ENCODE measurements at regions not wholly inside any gene's neighbourhood (a gene's known extent, or its start where the extent isn't known, plus 50 kb on each side); places are given as distances from the start of the nearest gene placed in this dataset.
A peak's percentile ranks its signal among the peaks of the same experiment; 100 is the strongest.

DNA sequence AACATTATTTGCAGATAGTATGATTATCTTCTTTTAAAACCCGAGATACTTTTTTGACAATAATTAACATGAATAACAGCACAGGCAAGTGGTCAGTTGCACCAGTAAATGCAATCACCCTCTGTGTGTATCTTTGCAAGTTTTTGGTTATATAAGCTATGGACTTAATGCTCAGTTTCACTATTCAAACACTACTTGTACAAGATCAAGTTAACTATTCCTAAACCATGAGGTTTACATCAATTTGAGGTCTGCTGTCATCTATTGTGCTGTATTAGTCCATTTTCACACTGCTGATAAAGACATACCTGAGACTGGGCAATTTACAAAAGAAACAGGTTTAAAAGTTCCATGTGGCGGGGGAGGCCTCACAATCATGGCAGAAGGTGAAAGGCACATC lies 323.2 kb downstream of the NR4A2 start:
- WGBS, 2 donors = 86% methylated on average over 2 of the region's 2 CpGs
- intact Hi-C loops (cut with DNase I; ENCODE audit: low total_unique reads) = no loop called here
- no peaks in the 10 kb centered on the region for H3K4me1 ChIP-seq
- no peak overlapping the region for H3K27ac ChIP-seq
- no peaks in the 10 kb centered on the region for H3K9me3 ChIP-seq
- no peaks in the 10 kb centered on the region for H3K27me3 ChIP-seq
- H3K36me3 ChIP-seq (ENCODE audit: low read depth, missing control alignments) = no peaks in the 10 kb centered on the region
- TF ChIP-seq, protein P1, sequence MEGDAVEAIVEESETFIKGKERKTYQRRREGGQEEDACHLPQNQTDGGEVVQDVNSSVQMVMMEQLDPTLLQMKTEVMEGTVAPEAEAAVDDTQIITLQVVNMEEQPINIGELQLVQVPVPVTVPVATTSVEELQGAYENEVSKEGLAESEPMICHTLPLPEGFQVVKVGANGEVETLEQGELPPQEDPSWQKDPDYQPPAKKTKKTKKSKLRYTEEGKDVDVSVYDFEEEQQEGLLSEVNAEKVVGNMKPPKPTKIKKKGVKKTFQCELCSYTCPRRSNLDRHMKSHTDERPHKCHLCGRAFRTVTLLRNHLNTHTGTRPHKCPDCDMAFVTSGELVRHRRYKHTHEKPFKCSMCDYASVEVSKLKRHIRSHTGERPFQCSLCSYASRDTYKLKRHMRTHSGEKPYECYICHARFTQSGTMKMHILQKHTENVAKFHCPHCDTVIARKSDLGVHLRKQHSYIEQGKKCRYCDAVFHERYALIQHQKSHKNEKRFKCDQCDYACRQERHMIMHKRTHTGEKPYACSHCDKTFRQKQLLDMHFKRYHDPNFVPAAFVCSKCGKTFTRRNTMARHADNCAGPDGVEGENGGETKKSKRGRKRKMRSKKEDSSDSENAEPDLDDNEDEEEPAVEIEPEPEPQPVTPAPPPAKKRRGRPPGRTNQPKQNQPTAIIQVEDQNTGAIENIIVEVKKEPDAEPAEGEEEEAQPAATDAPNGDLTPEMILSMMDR (IDR thresholded peaks at IDR 0.05) = no peak
- TF ChIP-seq POLR2A (IDR thresholded peaks at IDR 0.05) = no peak
- no peak overlapping the region for H3K4me3 ChIP-seq
- no peak for DNase-seq

DNA sequence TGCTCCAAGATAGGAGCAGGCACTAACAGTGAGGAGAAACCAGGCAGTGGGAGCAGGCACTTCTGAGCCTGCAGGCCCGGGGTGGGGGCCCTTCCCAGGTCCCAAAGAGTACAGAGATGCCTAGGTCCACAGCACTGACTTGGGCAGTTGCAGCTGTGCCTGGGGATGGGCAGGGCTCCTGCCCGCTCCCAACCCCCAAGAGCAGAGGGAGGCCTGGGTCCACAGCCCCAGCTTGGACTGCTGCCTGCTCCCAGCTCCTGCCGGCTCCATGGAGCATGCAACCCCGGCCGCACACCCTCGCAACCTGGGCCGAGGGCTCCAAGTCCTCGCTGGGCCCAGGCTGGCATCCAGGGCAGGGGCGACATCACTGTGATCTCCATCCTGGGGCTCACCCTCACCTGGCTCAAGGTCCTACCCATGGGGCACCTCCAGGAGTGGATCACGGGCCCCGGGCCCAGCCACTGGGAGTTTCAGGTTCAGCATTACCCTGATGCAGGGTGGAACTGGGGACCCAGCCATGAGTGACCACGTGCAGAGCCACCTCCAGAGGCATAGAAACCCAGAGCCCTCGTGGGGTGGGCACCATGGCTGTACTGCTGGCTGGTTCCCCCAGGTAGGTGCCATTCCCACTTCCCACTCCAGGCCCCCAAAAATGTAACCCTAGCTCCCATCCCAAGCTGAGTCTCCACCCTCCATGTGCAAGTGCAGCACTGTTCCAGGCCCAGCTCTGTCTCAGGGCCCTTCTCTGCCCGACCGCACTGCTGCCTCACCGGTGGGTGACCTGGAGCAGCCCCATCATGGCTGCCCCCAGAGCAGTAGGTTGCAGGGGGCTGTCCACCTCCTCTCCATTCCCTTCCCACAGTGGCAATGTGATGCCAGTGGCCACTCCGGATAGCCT lies 325.6 kb downstream of the NR4A2 start:
- H3K27ac ChIP-seq = no peak overlapping the region
- no peak overlapping the region for H3K4me3 ChIP-seq
- H3K27me3 ChIP-seq = no peaks in the 10 kb centered on the region
- TF ChIP-seq, protein P1 (IDR thresholded peaks at IDR 0.05) = no peak
- TF ChIP-seq POLR2A (IDR thresholded peaks at IDR 0.05) = no peak
- no peaks in the 10 kb centered on the region for H3K36me3 ChIP-seq (ENCODE audit: low read depth, missing control alignments)
- intact Hi-C loops (cut with DNase I; ENCODE audit: low total_unique reads) = no loop called here
- no peak for DNase-seq
- H3K9me3 ChIP-seq = no peaks in the 10 kb centered on the region
- no peaks in the 10 kb centered on the region for H3K4me1 ChIP-seq
- WGBS, 2 donors = 85 to 91% methylated on average over 12 to 17 of the region's 17 CpGs

DNA sequence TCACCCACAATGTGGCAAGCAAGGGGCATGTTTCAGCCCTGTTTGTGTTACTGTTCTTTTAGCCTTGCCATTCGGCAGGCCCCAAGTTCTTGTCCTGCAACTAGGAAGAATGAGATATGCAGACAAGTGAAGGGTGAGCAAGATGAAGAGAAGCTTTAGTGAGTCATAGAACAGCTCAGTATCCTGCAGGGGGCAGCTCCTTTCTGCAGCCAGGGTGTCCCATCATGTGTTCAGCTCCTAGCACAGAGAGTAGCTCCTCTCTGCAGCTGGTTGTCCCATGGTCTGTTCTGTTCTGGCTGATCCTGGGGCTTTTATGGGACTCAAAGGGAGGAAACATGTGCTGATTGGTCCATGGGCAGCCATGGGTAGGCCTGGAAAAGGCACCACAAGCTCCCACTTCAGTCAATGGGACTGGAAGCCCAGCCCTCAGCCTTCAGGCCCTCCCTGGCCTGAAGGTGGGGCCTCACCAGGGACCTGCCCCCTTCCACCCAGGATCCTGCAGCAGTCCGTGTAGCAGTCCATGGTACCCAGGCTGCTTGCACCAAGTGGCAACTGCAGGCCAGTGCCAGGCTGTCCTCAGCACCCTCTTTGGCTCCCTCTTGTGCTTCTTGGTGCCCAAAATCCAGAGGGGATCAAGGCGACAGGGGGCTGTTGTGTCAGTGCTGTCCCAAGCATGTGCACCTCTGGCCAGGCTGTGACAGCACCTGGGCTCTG lies 326.4 kb downstream of the NR4A2 start:
- Histone ChIP-seq H3K4me1 (no peaks in the 10 kb centered on the region), H3K4me3 (no peak overlapping the region), H3K27me3 (no peaks in the 10 kb centered on the region), H3K27ac (no peak overlapping the region), H3K9me3 (no peaks in the 10 kb centered on the region), H3K36me3 (ENCODE audit: low read depth, missing control alignments) (no peaks in the 10 kb centered on the region)
- intact Hi-C loops (cut with DNase I; ENCODE audit: low total_unique reads) = no loop called here
- 81 to 90% methylated on average over 2 to 3 of the region's 3 CpGs for WGBS, 2 donors
- TF ChIP-seq, protein P1 (IDR thresholded peaks at IDR 0.05) = no peak
- TF ChIP-seq POLR2A (IDR thresholded peaks at IDR 0.05) = no peak
- DNase-seq = peak; percentile 46

DNA sequence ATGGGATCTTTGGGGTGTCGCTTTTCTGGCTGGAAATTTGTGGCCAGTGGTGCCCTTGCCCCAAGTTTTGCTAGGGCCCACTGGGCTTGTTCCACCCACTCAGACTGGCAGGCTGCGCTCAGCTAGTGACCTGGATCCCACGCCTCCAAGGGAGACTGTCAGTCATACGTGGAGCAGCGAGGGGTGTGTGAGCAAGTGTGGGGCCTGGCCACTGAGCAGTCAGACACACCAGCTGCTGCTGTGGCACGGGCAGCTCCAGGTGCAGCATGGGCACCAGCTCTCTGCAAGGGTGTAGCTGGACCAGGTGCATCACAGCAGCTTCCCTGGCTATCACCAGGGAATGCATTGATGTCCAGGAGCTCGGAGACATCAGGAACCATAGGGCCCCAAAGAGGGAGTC lies 327.0 kb downstream of the NR4A2 start:
- TF ChIP-seq POLR2A (IDR thresholded peaks at IDR 0.05) = no peak
- TF ChIP-seq, protein P1 (IDR thresholded peaks at IDR 0.05) = no peak
- intact Hi-C loops (cut with DNase I; ENCODE audit: low total_unique reads) = no loop called here
- Histone ChIP-seq H3K9me3 (no peaks in the 10 kb centered on the region), H3K36me3 (ENCODE audit: low read depth, missing control alignments) (no peaks in the 10 kb centered on the region), H3K4me3 (no peak overlapping the region), H3K27me3 (no peaks in the 10 kb centered on the region), H3K4me1 (no peaks in the 10 kb centered on the region), H3K27ac (no peak overlapping the region)
- no peak for DNase-seq
- WGBS, 2 donors = 96 to 100% methylated on average over 1 to 7 of the region's 7 CpGs

All from testis (tissue), 2 donors.